ENCODE measurements at regions not wholly inside any gene's neighbourhood (a gene's known extent, or its start where the extent isn't known, plus 50 kb on each side); places are given as distances from the start of the nearest gene placed in this dataset.
"Not testable (repeated sequence)": the region's sequence is repeated elsewhere in the genome, so short reads cannot be mapped to it uniquely, and the experiment has no call there.

DNA sequence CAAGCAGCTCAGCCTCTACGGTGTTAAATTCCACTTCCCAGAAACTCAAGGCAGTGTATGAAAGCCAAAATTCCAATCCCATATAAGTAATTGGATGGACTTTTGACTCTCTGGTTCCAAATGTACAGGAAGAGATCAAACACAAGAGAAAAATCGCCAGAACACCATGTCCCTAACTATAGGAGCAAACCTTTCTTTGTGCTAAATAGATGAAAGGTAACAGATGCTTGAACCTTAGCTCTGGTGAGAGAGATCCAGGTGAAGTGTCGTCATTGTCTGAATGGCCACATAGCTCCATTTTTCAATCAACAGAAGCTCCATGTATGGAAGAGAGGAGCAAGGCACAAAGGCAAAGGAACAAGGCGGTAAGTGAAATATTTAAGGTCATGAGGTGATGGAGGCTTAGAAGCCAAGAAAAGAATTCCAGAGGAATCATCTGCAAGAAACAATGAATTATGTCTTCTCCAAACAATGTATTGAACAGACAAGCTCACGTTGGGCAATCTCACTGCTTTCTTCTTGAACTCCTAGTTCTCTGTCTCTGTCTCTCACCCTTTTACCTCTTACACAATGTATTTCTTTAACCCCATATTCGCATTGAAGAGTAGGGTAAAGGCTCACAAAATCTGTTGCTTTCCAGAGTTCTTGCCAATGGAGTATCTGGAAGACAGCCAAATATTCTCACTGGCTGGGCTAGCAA is 585.1 kb downstream of the GATA3 start:
- FAIRE-seq (no peak), DNase-seq (ENCODE audit: insufficient read length, low spot score) (no peak)

GRCh38 chr10:8640301-8640700 is 585.8 kb downstream of the GATA3 start:
- no peak for FAIRE-seq
- no peak for DNase-seq (ENCODE audit: insufficient read length, low spot score)

- no peak for FAIRE-seq
These were observed 586.4 kb downstream of the GATA3 start for GRCh38 chr10:8640878-8641277.

GRCh38 chr10:8656261-8656660 is 601.8 kb downstream of the GATA3 start:
- FAIRE-seq: no peak
- no peak for DNase-seq (ENCODE audit: insufficient read length, low spot score)

More at GRCh38 chr10:8640878-8641277, 586.4 kb downstream of the GATA3 start:
- DNase-seq (ENCODE audit: insufficient read length, low spot score): no peak

DNA sequence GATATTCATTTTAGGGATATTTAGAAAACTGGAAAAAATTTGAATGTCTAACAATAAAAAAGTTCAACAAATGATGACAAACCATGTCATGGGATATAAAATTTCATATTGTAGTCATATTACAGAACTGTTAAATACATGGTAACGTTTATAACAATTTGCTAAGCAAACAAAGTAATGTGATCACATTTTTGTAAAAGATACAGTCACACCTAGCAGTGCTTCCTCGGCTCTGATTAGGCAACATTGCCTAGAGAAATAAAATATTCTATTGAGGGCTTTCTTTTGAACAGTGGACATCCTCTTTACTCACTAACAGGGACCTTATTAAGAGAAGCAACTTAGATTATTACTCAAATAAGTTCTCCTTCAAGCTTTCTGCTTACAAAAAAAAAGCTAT is 605.5 kb downstream of the GATA3 start:
- DNase-seq (ENCODE audit: insufficient read length, low spot score) (no peak), FAIRE-seq (no peak)

- DNase-seq (ENCODE audit: insufficient read length, low spot score): no peak
- no peak for FAIRE-seq
These were observed 607.4 kb downstream of the GATA3 start for GRCh38 chr10:8661886-8662285.

DNA sequence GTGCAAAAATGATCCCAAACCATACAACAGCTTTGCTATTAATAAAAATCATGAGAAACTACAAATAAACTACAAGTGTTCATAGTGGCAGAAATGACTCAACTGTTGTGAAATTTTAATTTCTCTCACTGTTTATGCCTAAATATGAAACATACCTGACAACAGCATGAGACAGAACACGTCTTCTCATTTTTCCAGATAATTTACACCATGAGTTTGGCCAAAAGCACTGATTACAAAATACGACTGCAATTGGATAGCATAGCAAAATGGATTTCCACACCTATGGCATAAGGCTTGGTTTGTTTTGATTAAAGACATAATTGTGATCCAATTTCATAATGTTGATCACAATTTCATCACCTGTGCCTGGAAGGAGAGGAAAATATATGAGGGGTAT is 608.6 kb downstream of the GATA3 start:
- FAIRE-seq: no peak

GRCh38 chr10:8665322-8665721 is 610.8 kb downstream of the GATA3 start:
- FAIRE-seq: peak; percentile 4
- DNase-seq (ENCODE audit: insufficient read length, low spot score): no peak

More for the DNA sequence above, 608.6 kb downstream of the GATA3 start:
- no peak for DNase-seq (ENCODE audit: insufficient read length, low spot score)

DNA sequence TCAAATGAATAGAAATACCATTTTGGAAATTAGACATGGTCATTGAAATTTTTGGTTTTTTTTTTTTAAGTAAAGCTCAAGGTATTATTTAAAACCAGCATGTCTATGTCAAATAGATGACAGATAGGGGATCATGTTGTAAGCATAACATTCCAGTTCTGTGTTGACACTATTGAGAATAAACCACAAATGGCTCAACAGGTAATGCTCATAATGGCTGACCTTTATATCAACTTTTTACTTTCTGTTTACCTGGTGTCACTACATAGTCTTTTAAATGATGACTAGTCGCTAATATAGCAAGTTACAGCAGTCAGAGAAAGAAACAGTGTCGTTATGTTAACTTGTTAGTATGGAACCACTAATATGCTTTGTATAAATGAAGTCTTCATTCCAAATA is 616.0 kb downstream of the GATA3 start:
- DNase-seq (ENCODE audit: insufficient read length, low spot score) (no peak), FAIRE-seq (no peak)

GRCh38 chr10:8674230-8674629 is 619.7 kb downstream of the GATA3 start:
- DNase-seq (ENCODE audit: insufficient read length, low spot score) (no peak), FAIRE-seq (no peak)

- FAIRE-seq (no peak), DNase-seq (ENCODE audit: insufficient read length, low spot score) (no peak)
These were observed 623.2 kb downstream of the GATA3 start for GRCh38 chr10:8677642-8678041.

DNA sequence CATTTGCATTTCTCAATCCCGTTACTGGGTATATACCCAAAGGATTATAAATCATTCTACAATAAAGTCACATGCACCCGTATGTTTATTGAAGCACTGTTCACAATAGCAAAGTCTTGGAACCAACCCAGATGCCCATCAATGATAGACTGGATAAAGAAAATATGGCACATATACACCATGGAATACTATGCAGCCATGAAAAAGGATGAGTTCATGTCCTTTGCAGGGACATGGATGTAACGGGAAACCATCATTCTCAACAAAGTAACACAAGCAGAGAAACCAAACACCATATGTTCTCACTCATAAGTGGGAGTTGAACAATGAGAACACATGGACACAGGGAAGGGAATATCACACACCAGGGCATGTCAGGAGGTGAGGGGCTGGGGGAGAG is 630.4 kb downstream of the GATA3 start:
- DNase-seq (ENCODE audit: insufficient read length, low spot score); FAIRE-seq: not testable (repeated sequence)

DNA sequence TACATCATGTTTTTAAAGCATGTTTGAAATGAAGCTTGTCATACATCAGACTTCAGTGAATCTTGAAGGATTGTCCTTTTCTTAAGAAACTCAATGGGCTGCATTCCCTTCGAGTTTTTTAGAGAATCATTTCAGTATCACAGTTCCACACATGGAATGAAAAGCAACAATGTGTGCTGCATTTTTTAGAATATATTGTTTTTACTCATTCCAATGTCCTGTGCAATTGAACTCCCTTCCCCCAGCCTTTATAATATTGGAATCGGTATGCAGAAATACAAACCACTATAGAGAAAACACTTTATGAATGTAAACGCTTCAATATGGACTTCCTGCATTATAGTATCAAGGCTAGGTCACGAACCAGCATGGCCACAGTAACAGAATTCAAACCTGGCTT is 634.4 kb downstream of the GATA3 start:
- DNase-seq (ENCODE audit: insufficient read length, low spot score) (no peak), FAIRE-seq (no peak)

DNA sequence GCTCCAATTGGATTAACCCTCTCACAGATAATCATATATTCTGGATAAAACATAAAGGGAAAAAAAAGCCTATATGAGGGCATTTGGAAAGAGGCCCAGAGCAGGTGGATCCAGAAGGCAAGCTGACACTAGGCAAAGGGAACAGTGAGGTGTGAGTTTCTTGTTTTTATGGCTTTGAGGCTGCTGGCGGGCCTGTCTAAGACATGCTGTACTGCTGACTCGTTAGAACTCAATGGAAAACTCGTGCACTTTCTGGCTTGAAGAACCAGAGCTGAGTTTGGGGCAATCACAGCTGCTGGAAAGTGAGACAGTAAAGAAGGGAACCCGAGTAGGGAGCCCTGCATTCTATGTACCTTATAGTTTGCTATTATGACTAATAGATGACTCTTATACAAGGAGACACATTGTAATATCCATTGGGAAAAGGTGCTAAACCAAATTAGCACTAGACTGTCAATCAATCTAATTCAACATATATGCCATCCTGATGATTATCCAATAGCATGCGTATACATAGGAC is 637.1 kb downstream of the GATA3 start:
- FAIRE-seq (no peak), DNase-seq (ENCODE audit: insufficient read length, low spot score) (no peak)

GRCh38 chr10:8693635-8694034 is 639.1 kb downstream of the GATA3 start:
- not testable (repeated sequence) for FAIRE-seq; DNase-seq (ENCODE audit: insufficient read length, low spot score)

- DNase-seq (ENCODE audit: insufficient read length, low spot score) (no peak), FAIRE-seq (no peak)
These were observed 642.3 kb downstream of the GATA3 start for GRCh38 chr10:8696746-8697145.

GRCh38 chr10:8700689-8701088 is 646.2 kb downstream of the GATA3 start:
- no peak for FAIRE-seq
- DNase-seq (ENCODE audit: insufficient read length, low spot score): no peak

- FAIRE-seq (no peak), DNase-seq (ENCODE audit: insufficient read length, low spot score) (no peak)
These were observed 647.7 kb downstream of the GATA3 start for GRCh38 chr10:8702181-8702580.

DNA sequence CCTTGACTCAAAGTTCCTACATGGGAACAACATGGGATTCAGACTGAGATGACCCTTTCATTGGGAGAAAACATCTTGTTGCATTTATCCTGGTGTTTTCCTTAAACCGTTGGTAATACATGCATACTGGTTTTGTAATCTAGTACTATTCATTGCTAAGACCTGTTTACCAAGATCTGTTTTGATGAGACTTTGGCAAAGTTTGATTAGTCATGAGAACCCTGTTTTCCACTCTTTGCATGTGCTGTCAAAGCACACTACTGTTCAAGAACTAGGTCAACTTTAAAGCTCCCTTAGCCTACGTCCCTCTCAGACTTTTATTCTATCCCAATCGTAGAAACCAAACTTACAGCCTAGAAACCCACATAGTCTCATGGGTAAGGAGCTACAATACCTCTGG is 650.9 kb downstream of the GATA3 start:
- DNase-seq (ENCODE audit: insufficient read length, low spot score): no peak
- FAIRE-seq: no peak

- DNase-seq (ENCODE audit: insufficient read length, low spot score): no peak
- FAIRE-seq: no peak
These were observed 658.2 kb downstream of the GATA3 start for GRCh38 chr10:8712656-8713055.

GRCh38 chr10:8719971-8720370 is 665.5 kb downstream of the GATA3 start:
- DNase-seq (ENCODE audit: insufficient read length, low spot score) (no peak), FAIRE-seq (no peak)

- no peak for FAIRE-seq
These were observed 667.2 kb downstream of the GATA3 start for GRCh38 chr10:8721650-8722049.

GRCh38 chr10:8722835-8723234 is 668.3 kb downstream of the GATA3 start:
- FAIRE-seq (no peak), DNase-seq (ENCODE audit: insufficient read length, low spot score) (no peak)

More at GRCh38 chr10:8721650-8722049, 667.2 kb downstream of the GATA3 start:
- DNase-seq (ENCODE audit: insufficient read length, low spot score): no peak

All from HTR-8/SVneo (cell line).